ENCODE measurements at regions not wholly inside any gene's neighbourhood (a gene's known extent, or its start where the extent isn't known, plus 50 kb on each side); places are given as distances from the start of the nearest gene placed in this dataset.

DNA sequence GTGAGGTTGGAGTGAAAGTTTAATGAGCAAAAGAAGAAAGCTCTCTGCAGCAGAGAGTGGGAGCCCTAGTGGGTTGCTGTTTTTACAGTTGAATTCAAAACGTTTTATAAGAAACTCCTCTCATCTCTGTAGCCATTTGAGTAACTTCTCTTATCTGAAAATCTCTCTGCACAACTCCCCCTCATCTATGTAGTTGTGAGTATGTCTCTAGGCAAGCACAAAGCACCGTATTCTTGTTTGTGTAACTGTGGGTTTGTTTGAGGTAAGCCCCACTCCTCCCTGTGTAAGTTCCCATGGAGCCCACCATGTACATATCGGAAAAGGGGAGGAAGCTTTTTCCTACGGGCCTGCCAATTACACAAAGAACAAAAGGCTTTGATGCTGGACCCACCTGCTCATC is 56.5 kb upstream of the GOLGA6L2 start:
- DNase-seq (ENCODE audit: low read depth in 1 of 2, low spot score in 2 of 2) (no peak), FAIRE-seq (no peak)
- H3K9ac ChIP-seq (replicated peaks in 1 of 4; ENCODE audit: extremely low read depth in 1 of 4, low read depth in 3 of 4, low read length in 3 of 4) = no peak overlapping the region
- no peaks in the 10 kb centered on the region for H3K23me2 ChIP-seq (ENCODE audit: low read depth, low read length)
- H2BK20ac ChIP-seq (ENCODE audit: low read length) = no peak overlapping the region
- peak overlapping the region; percentile 17 to 22; a peak in 2 of 4 replicates for H3K4me2 ChIP-seq (ENCODE audit: insufficient read depth in 1 of 2, low read depth in 2 of 2, low read length in 2 of 2)
- no peak overlapping the region for H3K4ac ChIP-seq (replicated peaks; ENCODE audit: insufficient read length, low read depth, low read length)
- no peak overlapping the region for H3K27ac ChIP-seq (ENCODE audit: low read depth, low read length)
- peaks cover 19 to 24% of the 10 kb centered on the region in 2 experiments for H3K9me3 ChIP-seq (ENCODE audit: insufficient read depth in 2 of 2, low read depth in 1 of 2, low read length in 1 of 2)
- H3K79me1 ChIP-seq (ENCODE audit: low read depth, low read length) = no peaks in the 10 kb centered on the region
- H2BK5ac ChIP-seq (ENCODE audit: low read depth, low read length) = no peak overlapping the region
- H3K4me1 ChIP-seq (replicated peaks in 1 of 4; ENCODE audit: control insufficient read depth in 3 of 4, insufficient read depth in 4 of 4, low read length in 3 of 4) = peaks cover 0 to 3% (median 0%) of the 10 kb centered on the region in 4 experiments; a peak in 1 of 7 replicates
- H4K91ac ChIP-seq (replicated peaks; ENCODE audit: insufficient read length, low read length) = no peak overlapping the region
- H2BK120ac ChIP-seq (replicated peaks; ENCODE audit: low read depth, low read length) = no peak overlapping the region
- H4K8ac ChIP-seq (ENCODE audit: extremely low read depth, insufficient read depth, low read length) = no peak overlapping the region
- no peaks in the 10 kb centered on the region for H3K79me2 ChIP-seq (ENCODE audit: control insufficient read depth in 1 of 2, insufficient read depth in 2 of 2, low read length in 2 of 2)
- CTCF ChIA-PET (ENCODE audit: partially characterized antibody) = interaction anchor here (0.9 kb wide), 1 partner anchor 9 kb away, joined by 3 read pairs; no protein-coding TSS in a partner anchor
- no peak overlapping the region for H4K5ac ChIP-seq (ENCODE audit: insufficient read length, low read depth, low read length)
- H4K20me1 ChIP-seq (replicated peaks in 1 of 2; ENCODE audit: control insufficient read depth in 1 of 2, insufficient read depth in 2 of 2, low read length in 2 of 2) = no peaks in the 10 kb centered on the region
- H3K18ac ChIP-seq (ENCODE audit: extremely low read depth, low read length) = no peak overlapping the region
- no peaks in the 10 kb centered on the region for H3K36me3 ChIP-seq (ENCODE audit: control insufficient read depth in 2 of 4, insufficient read depth in 4 of 4, low read length in 3 of 4)
- no peak overlapping the region for H2BK15ac ChIP-seq (ENCODE audit: low read length)
- H3K56ac ChIP-seq (replicated peaks; ENCODE audit: insufficient read length, low read depth, low read length) = no peak overlapping the region
- no peak overlapping the region for H3K14ac ChIP-seq (ENCODE audit: insufficient read length)
- no peak overlapping the region for H3K23ac ChIP-seq (ENCODE audit: insufficient read length)
- no peak overlapping the region for H2AK5ac ChIP-seq (ENCODE audit: low read depth, low read length)
- POLR2A ChIA-PET (ENCODE audit: partially characterized antibody) = no interaction called here
- H2AFZ ChIP-seq (ENCODE audit: low read length) = no peak overlapping the region
- no peaks in the 10 kb centered on the region for H3K27me3 ChIP-seq (replicated peaks in 1 of 4; ENCODE audit: control insufficient read depth in 3 of 4, extremely low read depth in 1 of 4, insufficient read depth in 3 of 4, low read length in 3 of 4)
- no peak overlapping the region for H3K4me3 ChIP-seq (ENCODE audit: extremely low read depth in 1 of 4, insufficient read depth in 2 of 4, low read depth in 3 of 4, low read length in 4 of 4)
- no peak for TF ChIP-seq PHF8 (conservative IDR thresholded peaks at IDR 0.05; ENCODE audit: low read depth, low read length)
- no peak for TF ChIP-seq CBX8 (IDR thresholded peaks at IDR 0.05; ENCODE audit: borderline replicate concordance, low read depth, low read length)
- no peak for TF ChIP-seq TAF1 (IDR thresholded peaks at IDR 0.05; ENCODE audit: low read depth, low read length)
- TF ChIP-seq NRF1 (IDR thresholded peaks at IDR 0.05; ENCODE audit: low read depth, low read length) = no peak
- TF ChIP-seq SP2 (IDR thresholded peaks at IDR 0.05; ENCODE audit: low read length) = no peak
- TF ChIP-seq RAD21 (IDR thresholded peaks at IDR 0.05 in 1 of 2, conservative IDR thresholded peaks at IDR 0.05 in 1 of 2; ENCODE audit: low read depth in 2 of 2, low read length in 2 of 2) = no peak
- TF ChIP-seq CBX5 (IDR thresholded peaks at IDR 0.05; ENCODE audit: low read depth, low read length) = no peak
- no peak for TF ChIP-seq POLR2AphosphoS5 (IDR thresholded peaks at IDR 0.05; ENCODE audit: low read depth, low read length)
- TF ChIP-seq BCL11A (IDR thresholded peaks at IDR 0.05; ENCODE audit: low read depth in 2 of 2, low read length in 2 of 2) = no peak
- 68% methylated on average over 4 of the region's 4 CpGs; no CpG with 5 or more reads in 1 of the 2 experiments for WGBS, 2 experiments (ENCODE audit: extremely low coverage in 1 of 2, insufficient coverage in 1 of 2, insufficient read length in 1 of 2, insufficient replicate concordance in 2 of 2, low coverage in 1 of 2, low lambda C conversion rate in 2 of 2, missing lambda C conversion rate in 1 of 2)
- no peak overlapping the region for H2BK12ac ChIP-seq (ENCODE audit: low read depth, low read length)

Measured in H1 (cell line).